ENCODE measurements at regions not wholly inside any gene's neighbourhood (a gene's known extent, or its start where the extent isn't known, plus 50 kb on each side); places are given as distances from the start of the nearest gene placed in this dataset.

- Mint-ChIP-seq H3K27me3 (ENCODE audit: low read depth in 3 of 3) (peaks cover 0 to 9% (median 7%) of the 10 kb centered on the region in 3 donors), H3K4me3 (no peak overlapping the region), H3K4me1 (no peaks in the 10 kb centered on the region), H3K27ac (no peak overlapping the region), H3K36me3 (no peaks in the 10 kb centered on the region), H3K9me3 (peaks cover 0 to 7% (median 3%) of the 10 kb centered on the region in 7 donors)
- Histone ChIP-seq H3K27ac (ENCODE audit: low read depth in 1 of 2, low read length in 2 of 2) (no peak overlapping the region), H3K4me2 (replicated peaks; ENCODE audit: extremely low read depth, low read length, poor library complexity, severe bottlenecking) (no peak overlapping the region), H3K27me3 (ENCODE audit: control insufficient read depth in 2 of 2, insufficient read depth in 2 of 2, low read length in 2 of 2) (peaks cover 0 to 2% of the 10 kb centered on the region in 2 donors), H3K36me3 (replicated peaks in 1 of 2; ENCODE audit: control insufficient read depth in 1 of 2, insufficient read depth in 2 of 2, low read length in 2 of 2) (no peaks in the 10 kb centered on the region), H2AFZ (ENCODE audit: insufficient read depth, low read depth, low read length, poor library complexity, severe bottlenecking) (no peak overlapping the region), H3K4me1 (ENCODE audit: control insufficient read depth in 1 of 2, insufficient read depth in 2 of 2, low read length in 2 of 2) (no peaks in the 10 kb centered on the region), H3K4me3 (replicated peaks in 1 of 3; ENCODE audit: low read depth in 2 of 3, low read length in 3 of 3) (no peak overlapping the region), H3K9me3 (replicated peaks in 1 of 2; ENCODE audit: control insufficient read depth in 1 of 2, insufficient read depth in 1 of 2, low read length in 2 of 2) (no peaks in the 10 kb centered on the region), H4K20me1 (ENCODE audit: insufficient read depth, low read length) (no peaks in the 10 kb centered on the region), H3K79me2 (ENCODE audit: insufficient read depth, low read length) (no peaks in the 10 kb centered on the region), H3K9ac (ENCODE audit: insufficient read depth, low read length, poor library complexity, severe bottlenecking) (no peak overlapping the region)
- WGBS (ENCODE audit: insufficient coverage) = 94% methylated on average over 3 of the region's 4 CpGs
- no peak for TF ChIP-seq CTCF (IDR thresholded peaks at IDR 0.05)
- intact Hi-C loops (cut with micrococcal nuclease) = no loop called here
- DNase-seq = no peak
Observed at GRCh38 chr10:33388785-33389184, 54.3 kb upstream of the NRP1 start.

- H4K20me1 ChIP-seq (ENCODE audit: insufficient read depth, low read length) = no peaks in the 10 kb centered on the region
- no peak overlapping the region for H3K9ac ChIP-seq (ENCODE audit: insufficient read depth, low read length, poor library complexity, severe bottlenecking)
- DNase-seq = no peak
- Mint-ChIP-seq H3K4me1 (no peaks in the 10 kb centered on the region), H3K36me3 (no peaks in the 10 kb centered on the region), H3K27me3 (ENCODE audit: low read depth in 3 of 3) (peaks cover 0 to 9% (median 7%) of the 10 kb centered on the region in 3 donors), H3K9me3 (peaks cover 0 to 7% (median 3%) of the 10 kb centered on the region in 7 donors), H3K27ac (no peak overlapping the region), H3K4me3 (no peak overlapping the region)
- H3K4me2 ChIP-seq (replicated peaks; ENCODE audit: extremely low read depth, low read length, poor library complexity, severe bottlenecking) = no peak overlapping the region
- no peak for TF ChIP-seq CTCF (IDR thresholded peaks at IDR 0.05)
- no peak overlapping the region for H3K4me3 ChIP-seq (replicated peaks in 1 of 3; ENCODE audit: low read depth in 2 of 3, low read length in 3 of 3)
- no peak overlapping the region for H2AFZ ChIP-seq (ENCODE audit: insufficient read depth, low read depth, low read length, poor library complexity, severe bottlenecking)
- H3K4me1 ChIP-seq (ENCODE audit: control insufficient read depth in 1 of 2, insufficient read depth in 2 of 2, low read length in 2 of 2) = no peaks in the 10 kb centered on the region
- H3K36me3 ChIP-seq (replicated peaks in 1 of 2; ENCODE audit: control insufficient read depth in 1 of 2, insufficient read depth in 2 of 2, low read length in 2 of 2) = no peaks in the 10 kb centered on the region
- WGBS (ENCODE audit: insufficient coverage) = no CpG with 5 or more reads among the region's 1 CpG
- no peaks in the 10 kb centered on the region for H3K79me2 ChIP-seq (ENCODE audit: insufficient read depth, low read length)
- H3K27ac ChIP-seq (ENCODE audit: low read depth in 1 of 2, low read length in 2 of 2) = no peak overlapping the region
- intact Hi-C loops (cut with micrococcal nuclease) = no loop called here
- peaks cover 0 to 2% of the 10 kb centered on the region in 2 donors for H3K27me3 ChIP-seq (ENCODE audit: control insufficient read depth in 2 of 2, insufficient read depth in 2 of 2, low read length in 2 of 2)
- H3K9me3 ChIP-seq (replicated peaks in 1 of 2; ENCODE audit: control insufficient read depth in 1 of 2, insufficient read depth in 1 of 2, low read length in 2 of 2) = no peaks in the 10 kb centered on the region
Observed at GRCh38 chr10:33388382-33388781, 53.9 kb upstream of the NRP1 start.

All from CD14-positive monocyte (primary cell).